ENCODE measurements at regions not wholly inside any gene's neighbourhood (a gene's known extent, or its start where the extent isn't known, plus 50 kb on each side); places are given as distances from the start of the nearest gene placed in this dataset.

DNA sequence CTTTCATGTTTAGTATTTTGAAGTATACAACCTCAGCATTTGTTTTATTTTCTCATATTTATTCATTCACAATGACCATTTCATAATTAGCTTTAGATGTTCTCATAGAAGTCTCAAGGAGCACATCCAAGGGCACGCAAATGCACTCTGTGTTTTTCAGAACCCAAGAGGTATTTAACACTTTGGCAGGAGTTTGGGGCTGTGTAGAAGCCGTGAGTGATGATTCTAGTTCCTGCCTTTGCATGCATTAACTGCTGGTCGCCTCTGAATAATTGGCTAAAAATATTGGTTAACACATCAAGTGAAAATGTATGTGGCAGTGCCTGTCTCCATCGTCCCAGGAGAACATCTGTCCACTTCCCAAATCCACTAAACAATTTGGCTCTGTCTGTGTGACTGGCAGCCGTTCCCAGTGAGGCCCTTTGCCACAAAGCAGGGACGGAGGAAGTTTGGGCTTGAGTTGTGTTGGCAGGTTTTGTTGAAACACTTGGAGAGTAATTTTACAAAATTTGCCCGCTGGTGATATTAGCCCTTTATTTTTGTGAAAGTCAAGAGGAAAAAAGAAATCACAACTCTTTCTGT, 730.7 kb upstream of the SLIT2 start:
- Histone ChIP-seq H3K9me3 (no peaks in the 10 kb centered on the region), H3K4me3 (no peak overlapping the region), H3K4me1 (no peaks in the 10 kb centered on the region), H3K36me3 (no peaks in the 10 kb centered on the region), H3K27me3 (no peaks in the 10 kb centered on the region), H3K27ac (no peak overlapping the region)
- no peak for DNase-seq (ENCODE audit: low spot score in 2 of 2)
- intact Hi-C loops (cut with DNase I) = no loop called here
- TF ChIP-seq, protein P1, sequence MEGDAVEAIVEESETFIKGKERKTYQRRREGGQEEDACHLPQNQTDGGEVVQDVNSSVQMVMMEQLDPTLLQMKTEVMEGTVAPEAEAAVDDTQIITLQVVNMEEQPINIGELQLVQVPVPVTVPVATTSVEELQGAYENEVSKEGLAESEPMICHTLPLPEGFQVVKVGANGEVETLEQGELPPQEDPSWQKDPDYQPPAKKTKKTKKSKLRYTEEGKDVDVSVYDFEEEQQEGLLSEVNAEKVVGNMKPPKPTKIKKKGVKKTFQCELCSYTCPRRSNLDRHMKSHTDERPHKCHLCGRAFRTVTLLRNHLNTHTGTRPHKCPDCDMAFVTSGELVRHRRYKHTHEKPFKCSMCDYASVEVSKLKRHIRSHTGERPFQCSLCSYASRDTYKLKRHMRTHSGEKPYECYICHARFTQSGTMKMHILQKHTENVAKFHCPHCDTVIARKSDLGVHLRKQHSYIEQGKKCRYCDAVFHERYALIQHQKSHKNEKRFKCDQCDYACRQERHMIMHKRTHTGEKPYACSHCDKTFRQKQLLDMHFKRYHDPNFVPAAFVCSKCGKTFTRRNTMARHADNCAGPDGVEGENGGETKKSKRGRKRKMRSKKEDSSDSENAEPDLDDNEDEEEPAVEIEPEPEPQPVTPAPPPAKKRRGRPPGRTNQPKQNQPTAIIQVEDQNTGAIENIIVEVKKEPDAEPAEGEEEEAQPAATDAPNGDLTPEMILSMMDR (IDR thresholded peaks at IDR 0.05) = no peak

DNA sequence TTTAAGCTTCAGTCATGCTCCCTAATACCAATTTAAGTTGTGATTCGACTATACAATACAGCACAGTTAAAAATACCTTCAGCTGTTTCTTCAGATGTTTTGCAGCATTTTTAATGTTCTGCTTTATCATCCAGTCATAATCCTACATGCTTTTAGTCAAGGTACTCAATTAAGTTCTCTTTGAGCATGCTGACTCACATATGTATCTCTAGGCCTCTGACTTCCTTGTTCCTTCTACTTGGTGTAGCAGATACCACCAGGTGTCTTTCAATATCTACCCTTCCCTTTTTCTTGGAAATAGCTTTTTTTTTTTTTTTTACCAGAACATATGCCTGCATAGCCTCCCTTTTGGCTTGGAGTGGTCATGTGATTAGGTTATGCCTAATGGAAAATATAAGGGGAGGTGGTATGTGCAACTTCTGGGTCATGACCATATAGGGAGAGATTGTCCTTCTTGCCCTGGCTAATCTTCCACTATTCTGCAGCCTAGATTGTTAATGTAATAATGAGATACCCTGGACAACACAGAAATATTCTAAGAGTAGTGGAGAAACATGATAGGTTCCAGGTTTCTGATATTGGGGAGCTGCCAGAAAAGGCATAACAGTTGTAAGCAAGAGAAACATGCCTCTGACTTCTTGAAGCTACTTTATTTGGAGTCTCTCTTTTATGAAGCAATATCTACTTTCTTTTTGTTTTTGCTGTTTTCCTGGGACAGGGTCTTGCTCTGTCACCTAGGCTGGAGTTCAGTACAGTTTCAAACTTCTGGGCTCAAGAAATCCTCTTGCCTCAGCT, 737.2 kb upstream of the SLIT2 start:
- H3K27me3 ChIP-seq = no peaks in the 10 kb centered on the region
- no peak overlapping the region for H3K4me3 ChIP-seq
- no peaks in the 10 kb centered on the region for H3K4me1 ChIP-seq
- intact Hi-C loops (cut with DNase I) = no loop called here
- H3K36me3 ChIP-seq = no peaks in the 10 kb centered on the region
- TF ChIP-seq, protein P1 (IDR thresholded peaks at IDR 0.05) = no peak
- no peaks in the 10 kb centered on the region for H3K9me3 ChIP-seq
- no peak for DNase-seq (ENCODE audit: low spot score in 2 of 2)
- H3K27ac ChIP-seq = no peak overlapping the region

DNA sequence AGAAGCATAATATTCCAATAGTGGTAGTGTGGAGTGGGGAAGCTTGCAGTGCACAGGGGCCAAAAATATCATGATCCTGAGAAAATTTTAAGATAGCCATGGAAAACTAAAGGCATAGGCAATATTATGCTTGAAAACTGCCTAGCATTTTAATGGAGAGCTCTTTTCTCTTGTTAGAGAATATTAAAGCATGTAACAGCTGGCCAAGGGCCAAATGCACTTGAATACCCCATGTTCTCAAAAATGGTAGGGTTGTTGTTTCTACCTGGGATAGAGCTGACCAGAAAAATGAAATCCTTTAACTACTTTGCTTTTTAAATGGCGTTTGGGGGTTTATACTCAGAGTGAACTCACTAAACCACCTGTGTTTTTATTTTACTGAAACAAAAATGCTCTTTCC, 739.6 kb upstream of the SLIT2 start:
- Histone ChIP-seq H3K27ac (no peak overlapping the region), H3K4me3 (no peak overlapping the region), H3K36me3 (no peaks in the 10 kb centered on the region), H3K4me1 (no peaks in the 10 kb centered on the region), H3K27me3 (no peaks in the 10 kb centered on the region), H3K9me3 (no peaks in the 10 kb centered on the region)
- TF ChIP-seq, protein P1 (IDR thresholded peaks at IDR 0.05) = no peak
- intact Hi-C loops (cut with DNase I) = no loop called here
- DNase-seq (ENCODE audit: low spot score in 2 of 2) = no peak

DNA sequence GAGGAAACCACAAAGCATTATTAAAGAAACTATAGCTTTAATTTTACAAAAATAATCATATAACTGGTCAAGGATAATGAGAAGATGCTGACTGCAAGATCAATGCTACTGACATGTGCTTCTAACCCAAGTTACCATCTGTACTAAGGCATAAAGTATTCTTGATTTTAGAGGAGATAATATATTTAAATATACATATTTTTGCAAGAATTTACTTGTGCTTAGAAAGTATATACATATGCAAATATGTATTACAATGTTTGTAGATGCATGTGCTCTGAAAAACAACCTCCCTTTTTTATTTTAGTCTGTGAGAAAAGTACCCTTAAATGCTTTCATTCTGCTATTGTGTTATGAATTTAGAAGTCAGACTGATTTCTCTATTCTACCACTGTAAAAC, 740.7 kb upstream of the SLIT2 start:
- no peak overlapping the region for H3K4me3 ChIP-seq
- H3K27me3 ChIP-seq = no peaks in the 10 kb centered on the region
- H3K4me1 ChIP-seq = no peaks in the 10 kb centered on the region
- no peak overlapping the region for H3K27ac ChIP-seq
- H3K9me3 ChIP-seq = no peaks in the 10 kb centered on the region
- TF ChIP-seq, protein P1 (IDR thresholded peaks at IDR 0.05) = no peak
- DNase-seq (ENCODE audit: low spot score in 2 of 2) = no peak
- intact Hi-C loops (cut with DNase I) = no loop called here
- no peaks in the 10 kb centered on the region for H3K36me3 ChIP-seq

DNA sequence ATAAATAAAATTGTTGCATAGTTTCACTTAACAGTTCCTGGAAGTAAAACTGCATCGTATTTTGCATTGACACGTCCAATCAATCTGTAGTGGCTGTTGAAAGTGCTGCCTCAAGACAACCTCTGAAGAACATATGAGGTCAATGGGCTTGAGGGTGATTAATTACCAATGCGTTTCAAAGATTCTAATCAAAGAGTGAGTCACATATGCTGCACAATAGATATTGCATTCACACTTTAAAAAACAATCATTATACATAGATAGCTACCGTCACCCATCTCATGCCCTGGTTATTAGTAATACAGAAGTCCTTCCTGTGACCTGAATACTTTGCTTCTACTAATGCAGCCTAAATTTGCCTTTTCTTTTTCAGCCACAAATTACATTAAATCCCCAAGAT, 743.3 kb upstream of the SLIT2 start:
- TF ChIP-seq, protein P1 (IDR thresholded peaks at IDR 0.05) = no peak
- intact Hi-C loops (cut with DNase I) = no loop called here
- H3K27ac ChIP-seq = no peak overlapping the region
- no peaks in the 10 kb centered on the region for H3K4me1 ChIP-seq
- H3K36me3 ChIP-seq = no peaks in the 10 kb centered on the region
- no peak for DNase-seq (ENCODE audit: low spot score in 2 of 2)
- H3K27me3 ChIP-seq = no peaks in the 10 kb centered on the region
- H3K4me3 ChIP-seq = no peak overlapping the region
- no peaks in the 10 kb centered on the region for H3K9me3 ChIP-seq

Measured in ascending aorta (tissue), 2 donors.